Astrocyte of the cerebellum (primary cell): ENCODE measurements at regions not wholly inside any gene's neighbourhood (a gene's known extent, or its start where the extent isn't known, plus 50 kb on each side); places are given as distances from the start of the nearest gene placed in this dataset.
"Not testable (repeated sequence)": the region's sequence is repeated elsewhere in the genome, so short reads cannot be mapped to it uniquely, and the experiment has no call there.

Source experiments
- DNase-seq: peaks from one replicate; pipeline ENCODE4 v3.0.0-alpha.2; 2011; ENCODE audit warnings: low read depth
- H3K4me3 ChIP-seq: 2 replicates; pipeline ENCODE4 v1.5.1; 2011; ENCODE audit warnings: mild to moderate bottlenecking, low read depth, low read length, moderate library complexity
- CTCF ChIP-seq: IDR thresholded peaks from 2 replicates; pipeline ENCODE4 v1.5.1; 2012; ENCODE audit warnings: low read length, low read depth, moderate library complexity, mild to moderate bottlenecking; ENCODE audit errors: missing control alignments
- in situ Hi-C: cut with HindIII; loops from 2 replicates; pipeline ENCODE4 v1.10.0; 2017; ENCODE audit warnings: low sequenced_read_pairs

DNA sequence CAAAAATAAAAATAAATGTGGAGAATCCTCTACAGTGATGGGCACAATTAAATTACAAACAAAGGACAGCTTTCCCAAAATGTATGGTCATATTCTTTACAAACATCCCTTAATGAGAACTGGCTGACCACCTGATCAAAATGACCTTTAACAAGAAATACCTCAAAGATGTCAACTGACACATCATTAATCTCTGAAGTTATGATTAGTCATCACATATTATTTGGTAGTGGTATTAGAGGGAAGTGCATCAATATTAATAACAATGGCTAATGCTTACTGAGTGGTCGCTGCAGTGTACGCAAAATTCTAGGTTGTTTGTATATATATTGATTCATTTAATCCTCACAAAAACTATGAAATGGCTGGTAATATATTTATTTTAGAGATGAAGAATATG is 340.6 kb downstream of the GJA1 start:
- H3K4me3 ChIP-seq, result no peak overlapping the region
- TF ChIP-seq CTCF, result no peak
- DNase-seq, result no peak
- in situ Hi-C loops, result no loop called here

DNA sequence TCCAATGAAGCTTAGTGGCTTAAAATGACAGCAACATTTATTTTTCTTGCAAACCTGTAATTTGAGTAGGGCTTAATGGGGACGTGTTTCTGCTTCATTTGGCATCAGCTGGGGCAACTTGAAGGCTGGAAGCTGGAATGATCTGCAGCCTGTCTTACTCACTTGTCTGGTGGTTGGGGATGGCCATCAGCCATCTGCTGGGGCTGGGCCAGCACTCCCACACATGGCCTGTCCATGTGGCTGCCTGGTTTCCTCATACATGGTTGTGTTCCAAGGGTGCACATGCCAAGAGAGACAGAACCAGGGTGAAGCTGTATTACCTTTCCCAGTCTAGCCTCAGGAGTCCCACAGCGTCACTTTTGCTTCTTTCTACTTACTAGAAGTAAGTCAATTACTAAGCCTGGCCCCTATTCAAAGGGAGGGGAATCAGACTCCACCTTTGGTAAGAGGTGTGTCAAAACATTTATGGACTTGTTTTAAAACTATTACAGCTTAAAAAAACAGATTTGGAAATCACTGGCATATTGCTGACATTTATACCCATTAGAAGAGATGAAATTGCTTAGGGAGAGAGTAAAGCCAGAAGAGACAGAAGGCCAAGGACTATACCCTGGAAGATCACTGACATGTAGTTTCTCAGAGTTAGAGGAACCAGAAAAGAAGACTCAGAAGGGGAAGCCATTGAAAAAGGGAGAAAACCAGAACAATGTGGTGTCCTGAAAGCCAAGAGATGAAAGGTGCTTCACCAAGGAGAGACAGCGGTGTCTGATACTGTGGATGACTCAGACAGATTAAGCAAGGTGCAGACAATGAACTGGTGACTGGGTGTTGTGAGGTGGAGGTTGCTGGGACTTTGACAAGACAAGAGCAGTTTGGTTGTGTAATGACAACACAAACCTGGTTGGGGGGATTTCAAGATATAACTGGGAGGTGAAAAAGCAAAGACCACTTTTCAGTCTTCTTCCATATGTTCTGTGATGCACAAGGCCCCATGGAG is 345.2 kb downstream of the GJA1 start:
- DNase-seq, result peak; percentile 91

DNA sequence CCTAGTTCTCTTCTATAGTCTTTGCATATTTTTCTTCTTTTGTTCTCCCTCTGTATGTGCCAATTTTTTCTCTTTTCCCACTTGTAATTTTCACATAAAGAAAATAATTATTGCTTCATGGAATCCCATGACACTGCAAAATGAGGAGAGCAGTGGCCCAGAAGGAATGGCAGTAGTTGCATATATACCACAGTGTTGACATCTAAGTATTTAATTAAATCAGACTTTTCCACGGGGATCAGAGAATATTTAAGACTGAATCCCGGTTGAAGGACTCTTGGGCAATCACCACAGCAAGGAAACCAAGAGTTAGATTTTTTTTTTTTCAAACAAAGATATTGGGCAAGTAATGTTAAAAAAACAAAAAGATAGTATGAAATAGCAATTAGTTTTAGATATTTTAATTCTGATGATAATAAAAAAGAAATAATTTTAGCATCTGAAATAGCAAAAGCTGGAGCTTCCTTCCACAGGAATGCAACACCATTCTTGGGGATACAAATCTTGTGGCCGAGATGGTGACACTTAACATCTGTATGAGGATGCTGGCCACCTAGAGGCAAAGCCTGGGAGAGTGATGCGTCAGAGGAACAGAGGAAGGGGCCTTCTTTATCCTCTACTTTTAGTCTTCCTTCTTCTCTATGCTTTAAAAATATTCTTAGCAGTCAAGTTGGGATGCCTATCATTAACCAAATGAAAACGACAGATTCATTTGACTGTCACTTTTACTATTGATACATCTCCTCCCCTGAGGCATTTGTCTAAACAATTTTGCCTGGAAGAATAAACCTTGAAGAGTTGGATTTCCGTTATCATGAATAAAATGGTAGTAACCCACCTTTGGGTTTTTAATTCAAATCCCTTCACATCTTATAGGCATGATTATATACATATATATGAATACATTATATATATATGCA is 356.2 kb downstream of the GJA1 start:
- DNase-seq, result no peak
- no peak overlapping the region for H3K4me3 ChIP-seq
- TF ChIP-seq CTCF, result peak; percentile 14
- in situ Hi-C loops, result no loop called here

More for the DNA sequence above, 345.2 kb downstream of the GJA1 start:
- in situ Hi-C loops, result no loop called here
- H3K4me3 ChIP-seq, result no peak overlapping the region
- TF ChIP-seq CTCF, result no peak

DNA sequence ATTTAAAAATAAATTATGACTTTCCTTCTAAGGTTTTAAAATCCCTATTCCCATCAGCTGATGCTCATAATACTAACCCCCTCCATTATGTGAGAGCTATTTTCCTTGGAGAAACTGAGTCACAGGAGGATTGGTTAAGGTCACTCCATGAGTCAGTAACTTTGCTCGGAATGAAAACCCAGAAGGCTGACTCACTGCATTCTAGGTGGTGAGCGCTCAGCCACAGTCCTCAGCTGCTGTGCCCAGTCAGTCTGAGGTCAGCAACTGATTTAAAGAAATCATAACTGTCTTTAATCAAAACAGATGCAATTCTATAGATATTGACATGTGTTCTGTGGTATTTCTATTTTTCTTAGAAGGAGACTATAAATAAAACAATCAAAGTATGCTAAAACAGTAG is 359.2 kb downstream of the GJA1 start:
- H3K4me3 ChIP-seq, result no peak overlapping the region
- DNase-seq, result peak; percentile 84
- no peak for TF ChIP-seq CTCF
- in situ Hi-C loops, result no loop called here

DNA sequence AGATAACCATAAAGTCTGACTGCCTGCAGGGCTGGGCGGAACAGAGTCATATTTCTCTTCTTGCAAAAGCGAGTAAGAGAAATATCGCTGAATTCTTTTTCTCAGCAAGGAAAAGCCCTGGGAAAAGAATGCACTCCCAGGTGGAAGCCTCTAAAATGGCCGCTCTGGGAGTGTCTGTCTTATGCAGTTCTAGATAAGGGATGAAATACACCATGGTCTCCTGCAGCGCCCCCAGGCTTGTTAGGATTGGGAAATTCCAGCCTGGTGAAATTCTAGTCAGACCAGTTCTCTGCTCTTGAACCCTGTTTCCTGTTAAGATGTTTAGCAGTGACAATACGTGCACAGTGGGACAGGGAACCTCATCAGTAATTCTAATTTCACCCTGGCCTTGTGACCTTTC is 362.2 kb downstream of the GJA1 start:
- in situ Hi-C loops, DNase-seq, H3K4me3 ChIP-seq: not testable (repeated sequence)

DNA sequence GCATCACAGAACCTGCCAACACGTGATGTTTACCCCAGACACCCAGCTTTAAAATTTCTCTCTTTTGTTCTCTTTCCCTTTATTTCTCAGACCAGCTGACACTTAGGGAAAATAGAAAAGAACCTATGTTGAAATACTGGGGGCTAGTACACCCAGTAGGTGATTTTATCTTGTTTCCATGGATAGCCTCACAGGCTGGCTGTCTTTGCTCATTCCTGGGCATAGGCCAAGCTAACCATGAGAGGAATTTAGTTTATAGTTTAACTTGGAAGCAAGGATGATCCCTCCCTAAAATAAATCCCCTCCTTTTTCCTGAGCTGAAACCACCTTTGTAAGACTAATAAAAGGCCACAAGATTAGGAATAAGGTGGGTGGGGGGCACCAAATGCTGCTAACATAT is 362.7 kb downstream of the GJA1 start:
- DNase-seq, in situ Hi-C loops, H3K4me3 ChIP-seq: not testable (repeated sequence)

DNA sequence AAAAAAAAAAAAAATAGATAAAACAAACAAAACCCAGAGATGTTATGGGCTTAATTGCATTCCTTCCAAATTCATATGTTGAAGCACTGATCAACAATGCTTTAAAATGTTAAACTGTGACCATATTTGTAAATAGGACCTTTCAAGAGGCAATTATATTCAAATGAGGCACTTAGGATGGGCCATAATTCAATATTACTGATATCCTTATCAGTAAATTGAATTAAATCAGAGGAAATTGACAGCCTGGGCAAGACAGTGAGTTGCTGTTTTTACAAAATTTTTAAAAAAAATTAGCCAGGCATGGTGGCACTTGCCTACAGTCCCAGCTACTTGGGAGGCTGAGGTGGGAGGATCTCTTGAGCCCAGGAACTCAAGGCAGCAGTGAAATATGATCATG is 364.1 kb downstream of the GJA1 start:
- TF ChIP-seq CTCF, result no peak
- in situ Hi-C loops, result no loop called here
- no peak overlapping the region for H3K4me3 ChIP-seq
- DNase-seq, result no peak
